G401 (cell line): ENCODE measurements at regions not wholly inside any gene's neighbourhood (a gene's known extent, or its start where the extent isn't known, plus 50 kb on each side); places are given as distances from the start of the nearest gene placed in this dataset.
A peak's percentile ranks its signal among the peaks of the same experiment; 100 is the strongest.
"Not testable (repeated sequence)": the region's sequence is repeated elsewhere in the genome, so short reads cannot be mapped to it uniquely, and the experiment has no call there.

Source experiments
- DNase-seq: peaks from one replicate; pipeline ENCODE4 v3.0.0-alpha.2; 2015; ENCODE audit warnings: low spot score
- in situ Hi-C: cut with HindIII; loops from 2 replicates; pipeline ENCODE4 v1.10.0; 2016; ENCODE audit warnings: low sequenced_read_pairs, mixed read lengths

GRCh38 chr5:116982035-116982434, 407.4 kb upstream of the SEMA6A start:
- DNase-seq: no peak
- in situ Hi-C loops: no loop called here

GRCh38 chr5:116980581-116980980, 406.0 kb upstream of the SEMA6A start:
- in situ Hi-C loops: no loop called here
- DNase-seq: no peak

- DNase-seq: no peak
- in situ Hi-C loops: no loop called here
Observed at GRCh38 chr5:116976767-116977166, 402.1 kb upstream of the SEMA6A start.

- in situ Hi-C loops: no loop called here
Observed at GRCh38 chr5:116971131-116971530, 396.5 kb upstream of the SEMA6A start.

GRCh38 chr5:116970318-116970717, 395.7 kb upstream of the SEMA6A start:
- in situ Hi-C loops: no loop called here
- peak; percentile 58 for DNase-seq

More at GRCh38 chr5:116971131-116971530, 396.5 kb upstream of the SEMA6A start:
- no peak for DNase-seq

GRCh38 chr5:116964438-116964837, 389.8 kb upstream of the SEMA6A start:
- in situ Hi-C loops: no loop called here
- DNase-seq: no peak

GRCh38 chr5:116961021-116961420, 386.4 kb upstream of the SEMA6A start:
- no peak for DNase-seq
- in situ Hi-C loops: no loop called here

- no peak for DNase-seq
- in situ Hi-C loops: no loop called here
Observed at GRCh38 chr5:116959843-116960242, 385.2 kb upstream of the SEMA6A start.

GRCh38 chr5:116953251-116953930, 378.8 kb upstream of the SEMA6A start:
- no peak for DNase-seq
- in situ Hi-C loops: no loop called here

GRCh38 chr5:116951219-116951618, 376.6 kb upstream of the SEMA6A start:
- no peak for DNase-seq
- in situ Hi-C loops: no loop called here

- in situ Hi-C loops: no loop called here
Observed at GRCh38 chr5:116947691-116948528, 373.3 kb upstream of the SEMA6A start.

GRCh38 chr5:116945613-116946382, 371.2 kb upstream of the SEMA6A start:
- in situ Hi-C loops, DNase-seq: not testable (repeated sequence)

More at GRCh38 chr5:116947691-116948528, 373.3 kb upstream of the SEMA6A start:
- peak; percentile 23 for DNase-seq

GRCh38 chr5:116944183-116944582, 369.6 kb upstream of the SEMA6A start:
- in situ Hi-C loops: no loop called here
- no peak for DNase-seq

GRCh38 chr5:116942622-116943021, 368.0 kb upstream of the SEMA6A start:
- no peak for DNase-seq
- in situ Hi-C loops: no loop called here

- no peak for DNase-seq
- in situ Hi-C loops: no loop called here
Observed at GRCh38 chr5:116939641-116940040, 365.0 kb upstream of the SEMA6A start.

- in situ Hi-C loops: no loop called here
- no peak for DNase-seq
Observed at GRCh38 chr5:116938488-116938887, 363.9 kb upstream of the SEMA6A start.

GRCh38 chr5:116935561-116936162, 361.0 kb upstream of the SEMA6A start:
- peak; percentile 71 for DNase-seq
- in situ Hi-C loops: no loop called here

GRCh38 chr5:116930616-116931015, 356.0 kb upstream of the SEMA6A start:
- DNase-seq: no peak
- in situ Hi-C loops: no loop called here

GRCh38 chr5:116923344-116923743, 348.7 kb upstream of the SEMA6A start:
- in situ Hi-C loops: no loop called here

More at GRCh38 chr5:116923344-116923743, 348.7 kb upstream of the SEMA6A start:
- no peak for DNase-seq
